Kidney (tissue), 13 donors: ENCODE measurements at regions not wholly inside any gene's neighbourhood (a gene's known extent, or its start where the extent isn't known, plus 50 kb on each side); places are given as distances from the start of the nearest gene placed in this dataset.
A peak's percentile ranks its signal among the peaks of the same experiment; 100 is the strongest.

Experiments used
- DNase-seq, 5 donors: peaks; one replicate each; pipeline ENCODE4 v3.0.0-alpha.2; 2013 to 2020
- FAIRE-seq: peaks from 2 replicates; lab custom pipeline; 2012; peaks lifted over from hg19 to GRCh38; lab: Jason Lieb, UNC
- H3K27ac ChIP-seq, 2 donors: one replicate each; pipeline ENCODE4 v1.7.0; 2013; ENCODE audit warnings: low read depth in 2 of 2, low read length in 2 of 2, inconsistent platforms in 1 of 2
- H3K27me3 ChIP-seq: one replicate; pipeline ENCODE4 v1.7.1; 2013; ENCODE audit warnings: low read length, inconsistent platforms; ENCODE audit not compliant: control insufficient read depth, insufficient read depth
- H3K36me3 ChIP-seq, 3 donors: one replicate each; pipeline versions ENCODE4 v1.7.0 to v1.7.1; 2013; ENCODE audit warnings: low read length in 3 of 3, control low read depth in 1 of 3, inconsistent platforms in 1 of 3; ENCODE audit not compliant: insufficient read depth in 3 of 3, control insufficient read depth in 2 of 3
- H3K4me1 ChIP-seq, 3 donors: one replicate each; pipeline versions ENCODE4 v1.7.0 to v1.7.1; 2013; ENCODE audit warnings: low read length in 3 of 3, inconsistent platforms in 1 of 3, low read depth in 1 of 3; ENCODE audit not compliant: control insufficient read depth in 2 of 3, insufficient read depth in 2 of 3
- H3K4me3 ChIP-seq, 3 donors: one replicate each; pipeline versions ENCODE4 v1.7.0 to v1.8.1; 2013; ENCODE audit warnings: low read length in 3 of 3, control low read depth in 1 of 3, inconsistent platforms in 1 of 3
- H3K9ac ChIP-seq, 3 donors: one replicate each; pipeline versions ENCODE4 v1.7.0 to v1.7.1; 2013; ENCODE audit warnings: low read length in 3 of 3, control low read depth in 1 of 3, inconsistent platforms in 1 of 3
- H3K9me3 ChIP-seq, 3 donors: one replicate each; pipeline versions ENCODE4 v1.7.0 to v1.7.1; 2013; ENCODE audit warnings: low read length in 3 of 3, control low read depth in 1 of 3, inconsistent platforms in 1 of 3; ENCODE audit not compliant: control insufficient read depth in 2 of 3, insufficient read depth in 1 of 3
- intact Hi-C: fragments of 100-400 bp; cut with DNase I; formaldehyde crosslinking; loops from one replicate; pipeline ENCODE4 v1.11.1; 2022
- TF ChIP-seq, protein P1 (sequence below): IDR thresholded peaks from 3 replicates; pipeline ENCODE4 v1.5.1; 2012; ENCODE audit warnings: mild to moderate bottlenecking, moderate library complexity, borderline replicate concordance; ENCODE audit not compliant: insufficient read depth; ENCODE audit errors: extremely low read depth
- donor health status: control.
- donor health status: control.
- donor health status: control.
- donor health status: control.
- donor health status: control.
- donor health status: DM: yes; HTN: yes; CAD: no.
- donor health status: Normal renal cell carcinoma (clear cell type).

GRCh38 chr6:3569816-3570215, 113.0 kb upstream of the SLC22A23 start:
- DNase-seq: peak in 1 of 5 donors; percentile 36
- H3K36me3 ChIP-seq: no peaks in the 10 kb centered on the region
- no peak overlapping the region for H3K27ac ChIP-seq
- TF ChIP-seq, protein P1, sequence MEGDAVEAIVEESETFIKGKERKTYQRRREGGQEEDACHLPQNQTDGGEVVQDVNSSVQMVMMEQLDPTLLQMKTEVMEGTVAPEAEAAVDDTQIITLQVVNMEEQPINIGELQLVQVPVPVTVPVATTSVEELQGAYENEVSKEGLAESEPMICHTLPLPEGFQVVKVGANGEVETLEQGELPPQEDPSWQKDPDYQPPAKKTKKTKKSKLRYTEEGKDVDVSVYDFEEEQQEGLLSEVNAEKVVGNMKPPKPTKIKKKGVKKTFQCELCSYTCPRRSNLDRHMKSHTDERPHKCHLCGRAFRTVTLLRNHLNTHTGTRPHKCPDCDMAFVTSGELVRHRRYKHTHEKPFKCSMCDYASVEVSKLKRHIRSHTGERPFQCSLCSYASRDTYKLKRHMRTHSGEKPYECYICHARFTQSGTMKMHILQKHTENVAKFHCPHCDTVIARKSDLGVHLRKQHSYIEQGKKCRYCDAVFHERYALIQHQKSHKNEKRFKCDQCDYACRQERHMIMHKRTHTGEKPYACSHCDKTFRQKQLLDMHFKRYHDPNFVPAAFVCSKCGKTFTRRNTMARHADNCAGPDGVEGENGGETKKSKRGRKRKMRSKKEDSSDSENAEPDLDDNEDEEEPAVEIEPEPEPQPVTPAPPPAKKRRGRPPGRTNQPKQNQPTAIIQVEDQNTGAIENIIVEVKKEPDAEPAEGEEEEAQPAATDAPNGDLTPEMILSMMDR: no peak
- no peak for FAIRE-seq
- no peak overlapping the region for H3K9ac ChIP-seq
- no peaks in the 10 kb centered on the region for H3K9me3 ChIP-seq
- peaks cover 0 to 2% (median 0%) of the 10 kb centered on the region in 3 donors for H3K4me1 ChIP-seq
- H3K27me3 ChIP-seq: no peaks in the 10 kb centered on the region
- H3K4me3 ChIP-seq: no peak overlapping the region
- intact Hi-C loops: no loop called here

GRCh38 chr6:3568396-3569082, 111.7 kb upstream of the SLC22A23 start:
- H3K4me3 ChIP-seq: no peak overlapping the region
- H3K27ac ChIP-seq: no peak overlapping the region
- H3K9ac ChIP-seq: no peak overlapping the region
- no peaks in the 10 kb centered on the region for H3K36me3 ChIP-seq
- no peak for DNase-seq
- no peak for FAIRE-seq
- H3K4me1 ChIP-seq: peaks cover 0 to 2% (median 0%) of the 10 kb centered on the region in 3 donors
- intact Hi-C loops: no loop called here
- H3K9me3 ChIP-seq: no peaks in the 10 kb centered on the region
- no peaks in the 10 kb centered on the region for H3K27me3 ChIP-seq
- TF ChIP-seq, protein P1: no peak

DNA sequence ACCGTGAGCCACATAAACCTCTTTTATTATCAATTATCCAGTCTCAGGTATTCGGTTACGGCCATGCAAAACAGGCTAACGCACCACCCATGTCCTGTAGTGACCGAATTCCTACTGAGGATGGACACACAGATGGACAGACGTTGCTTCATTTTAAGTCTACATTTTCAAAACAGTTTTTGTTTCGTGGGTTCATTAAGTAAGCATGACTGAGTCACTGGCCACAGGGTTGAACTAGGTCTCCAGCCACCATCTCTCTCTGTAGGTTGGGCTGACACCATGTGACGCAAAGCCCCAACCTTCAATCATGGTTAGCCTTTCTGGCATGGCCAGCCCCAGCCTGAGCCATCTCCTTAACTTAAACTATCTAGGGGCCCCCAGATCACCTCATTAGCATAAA, 110.0 kb upstream of the SLC22A23 start:
- no peak overlapping the region for H3K4me3 ChIP-seq
- H3K9ac ChIP-seq: no peak overlapping the region
- no peaks in the 10 kb centered on the region for H3K36me3 ChIP-seq
- intact Hi-C loops: no loop called here
- TF ChIP-seq, protein P1: no peak
- peaks cover 0 to 2% (median 0%) of the 10 kb centered on the region in 3 donors for H3K4me1 ChIP-seq
- FAIRE-seq (no peak), DNase-seq (no peak)
- no peaks in the 10 kb centered on the region for H3K9me3 ChIP-seq
- no peaks in the 10 kb centered on the region for H3K27me3 ChIP-seq
- H3K27ac ChIP-seq: no peak overlapping the region
